GM18499 (cell line): ENCODE measurements at regions not wholly inside any gene's neighbourhood (a gene's known extent, or its start where the extent isn't known, plus 50 kb on each side); places are given as distances from the start of the nearest gene placed in this dataset.

ENCODE experiments used
- ATAC-seq: cut with Tn5 transposase; IDR thresholded peaks from one replicate; pipeline ENCODE4 v1.9.1; 2021; ENCODE audit warnings: moderate number of reproducible peaks; ENCODE audit not compliant: insufficient read depth, unreplicated experiment

DNA sequence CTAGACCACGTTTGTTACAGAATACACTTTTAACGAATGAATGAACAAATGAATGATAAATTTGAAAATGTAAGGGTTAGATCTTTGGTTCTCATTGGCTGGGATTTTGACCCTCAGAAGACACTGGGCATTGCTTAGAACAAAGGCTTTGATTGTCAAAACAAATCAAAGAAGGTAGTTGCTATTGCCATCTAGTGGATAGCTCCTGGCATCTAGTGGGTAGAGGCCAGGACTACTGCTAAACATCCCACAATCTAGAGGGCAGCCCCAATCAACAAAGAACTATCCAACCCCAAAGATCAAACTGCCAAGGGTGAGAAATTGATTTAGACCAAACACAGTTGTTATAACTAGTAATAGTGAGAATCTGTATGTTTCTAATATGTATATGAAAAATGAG, 552.3 kb downstream of the KCNJ3 start:
- ATAC-seq, result no peak

- no peak for ATAC-seq
Observed at GRCh38 chr2:155240176-155240575, 541.7 kb downstream of the KCNJ3 start.

GRCh38 chr2:155235710-155236109, 537.2 kb downstream of the KCNJ3 start:
- no peak for ATAC-seq

GRCh38 chr2:155223781-155224406, 525.4 kb downstream of the KCNJ3 start:
- no peak for ATAC-seq

DNA sequence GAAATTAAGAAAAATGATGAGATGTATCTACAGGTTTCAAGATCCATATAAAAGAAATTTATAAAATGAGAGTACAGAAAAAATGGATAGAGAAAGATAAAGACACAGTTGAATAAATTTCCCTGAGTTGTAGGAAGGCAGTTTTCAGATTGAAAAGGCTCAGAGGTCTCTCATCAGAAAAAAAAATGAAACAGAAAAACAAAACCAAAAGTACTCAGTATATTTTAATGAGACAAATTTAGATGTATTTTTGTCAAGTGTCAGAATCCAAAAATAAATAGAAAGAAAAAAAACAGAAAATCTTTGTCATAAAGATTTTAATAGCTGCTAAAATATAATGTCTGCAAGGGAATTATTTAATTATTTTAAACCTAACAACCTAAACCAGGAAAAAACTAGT, 520.5 kb downstream of the KCNJ3 start:
- ATAC-seq, result peak; percentile 71

DNA sequence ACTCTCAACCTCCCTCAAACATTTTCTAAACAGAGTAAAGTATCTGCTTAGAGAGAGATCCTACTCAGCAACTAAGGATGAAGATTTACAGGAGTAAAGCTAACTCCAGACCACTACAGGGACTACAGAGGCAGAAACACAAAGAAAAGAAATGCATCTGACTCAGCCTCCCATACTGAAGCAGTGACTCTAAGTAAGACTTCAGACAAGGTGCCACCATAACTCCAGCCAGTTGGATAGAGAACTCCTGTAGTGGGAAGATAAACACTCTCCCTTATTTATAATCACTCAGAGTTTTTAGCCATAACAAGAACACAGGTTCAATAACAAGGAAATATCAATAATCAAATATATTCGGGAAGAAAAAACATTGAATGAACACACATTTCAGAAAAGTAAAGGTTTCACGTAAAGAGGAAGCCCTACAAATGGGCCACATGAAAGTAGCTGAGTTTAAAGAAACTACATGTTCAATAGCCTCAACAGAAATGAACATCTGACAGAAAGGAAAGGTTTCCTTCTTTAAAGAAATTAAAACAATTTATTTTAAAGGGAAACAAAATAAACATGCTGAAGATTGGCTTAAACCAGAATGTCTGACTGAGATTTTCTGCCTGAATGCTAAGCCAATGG, 519.9 kb downstream of the KCNJ3 start:
- peak; percentile 19 for ATAC-seq

- ATAC-seq, result no peak
Observed at GRCh38 chr2:155215037-155215707, 516.7 kb downstream of the KCNJ3 start.

DNA sequence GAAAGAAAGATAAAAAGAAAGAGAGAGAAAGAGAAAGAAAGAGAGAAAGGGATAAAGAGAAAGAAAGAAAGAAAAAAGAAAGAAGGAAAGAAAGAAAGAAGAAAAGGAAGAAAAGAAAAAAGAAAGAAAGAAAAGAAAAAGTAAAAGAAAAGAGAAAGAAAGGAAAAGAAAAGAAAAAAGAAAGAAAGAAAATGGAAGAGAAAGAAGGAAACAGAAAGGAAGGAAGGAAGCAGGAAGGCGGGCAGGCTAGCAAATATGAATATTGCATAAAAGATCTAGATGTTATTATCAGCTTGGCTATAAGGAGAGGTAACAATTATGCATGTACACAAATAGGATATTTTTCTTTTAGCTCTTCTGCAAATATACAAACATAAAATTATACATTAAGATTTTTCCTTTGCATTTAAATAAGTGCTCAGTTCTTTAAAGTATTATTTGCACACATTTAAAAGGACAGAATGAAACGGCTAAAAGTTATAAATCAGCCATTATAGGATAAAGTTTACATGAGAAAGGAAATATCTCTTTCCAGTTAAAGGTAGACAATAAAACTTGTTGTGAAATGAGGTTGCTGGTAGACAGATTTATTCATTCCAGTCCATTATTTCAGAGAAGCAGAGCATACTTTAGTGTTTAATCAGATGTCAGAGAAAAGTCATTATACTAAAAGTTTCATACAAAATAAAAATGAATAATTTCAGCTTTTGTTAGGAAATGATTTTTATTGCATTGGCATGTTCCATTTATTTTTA, 511.4 kb downstream of the KCNJ3 start:
- no peak for ATAC-seq

DNA sequence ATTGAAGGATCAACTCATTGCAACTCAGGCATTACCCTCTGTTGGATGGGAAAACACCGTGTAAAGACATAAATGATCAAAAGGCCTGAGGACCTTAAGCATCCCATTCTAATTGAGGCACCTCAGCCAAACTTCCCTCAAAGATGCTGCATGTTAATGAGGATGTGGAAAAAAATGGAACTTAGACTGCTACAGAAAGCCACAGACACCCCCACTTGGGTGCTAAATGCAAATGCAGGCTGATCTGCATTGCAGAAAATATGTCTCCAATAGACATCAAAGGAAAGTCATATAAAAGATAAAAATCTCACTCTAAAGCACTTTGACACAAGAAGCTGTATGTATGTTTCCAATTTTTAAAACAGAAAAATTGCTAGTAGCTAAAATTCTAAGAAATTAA, 504.7 kb downstream of the KCNJ3 start:
- ATAC-seq, result no peak

- ATAC-seq, result no peak
Observed at GRCh38 chr2:155200753-155201152, 502.3 kb downstream of the KCNJ3 start.

DNA sequence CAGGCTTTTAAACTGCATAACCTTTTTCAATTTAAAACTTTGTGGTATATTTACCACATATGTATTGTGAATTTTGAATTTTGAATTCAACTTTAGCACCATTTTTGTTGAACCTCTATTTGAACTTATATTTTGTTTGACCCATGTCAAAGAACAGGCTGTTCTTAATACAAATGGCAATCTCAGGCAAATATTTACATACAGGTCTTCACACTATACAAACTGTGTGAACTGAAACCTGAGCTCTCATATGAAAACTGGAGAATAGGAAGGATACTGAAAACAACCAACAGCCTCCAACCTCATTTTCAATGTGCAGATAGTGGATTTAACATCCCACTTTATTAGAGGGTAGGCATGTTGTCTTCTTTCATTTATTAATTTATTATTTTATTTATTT, 491.8 kb downstream of the KCNJ3 start:
- ATAC-seq, result no peak

DNA sequence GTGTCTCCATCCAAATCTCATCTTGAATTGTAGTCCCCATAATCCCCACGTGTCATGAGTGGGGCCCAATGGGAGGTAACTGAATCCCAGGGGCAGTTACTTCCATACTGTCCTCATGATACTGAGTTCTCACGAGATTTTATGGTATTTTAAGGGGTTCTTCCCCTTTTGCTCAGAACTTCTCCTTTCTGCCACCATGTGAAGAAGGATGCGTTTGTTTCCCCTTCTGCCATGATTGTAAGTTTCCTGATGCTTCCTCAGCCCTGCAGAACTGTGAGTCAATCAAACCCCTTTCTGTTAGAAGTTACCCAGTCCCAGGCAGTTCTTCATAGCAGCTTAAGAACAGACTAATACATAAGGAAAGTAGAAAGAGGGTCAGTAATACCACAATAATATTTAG, 480.4 kb downstream of the KCNJ3 start:
- ATAC-seq, result no peak

DNA sequence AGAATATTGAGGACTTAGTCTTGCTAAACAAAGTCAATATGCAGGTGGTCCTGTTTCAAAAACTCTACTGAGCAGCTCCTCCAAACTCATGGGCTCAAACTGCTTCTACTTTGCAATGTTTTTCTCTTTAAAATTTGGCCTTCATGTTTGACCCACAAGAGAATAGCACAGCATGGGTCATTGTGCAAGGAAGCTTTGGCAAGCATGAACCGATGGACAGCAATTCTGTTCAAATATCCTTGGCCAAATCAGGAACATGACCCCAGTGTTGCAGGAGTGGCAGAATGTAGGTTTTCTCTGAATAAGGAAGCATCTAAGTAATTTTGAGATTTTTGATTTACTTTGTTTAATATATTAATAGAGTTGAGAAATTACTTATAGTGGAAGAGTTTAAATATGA, 477.9 kb downstream of the KCNJ3 start:
- ATAC-seq, result no peak

DNA sequence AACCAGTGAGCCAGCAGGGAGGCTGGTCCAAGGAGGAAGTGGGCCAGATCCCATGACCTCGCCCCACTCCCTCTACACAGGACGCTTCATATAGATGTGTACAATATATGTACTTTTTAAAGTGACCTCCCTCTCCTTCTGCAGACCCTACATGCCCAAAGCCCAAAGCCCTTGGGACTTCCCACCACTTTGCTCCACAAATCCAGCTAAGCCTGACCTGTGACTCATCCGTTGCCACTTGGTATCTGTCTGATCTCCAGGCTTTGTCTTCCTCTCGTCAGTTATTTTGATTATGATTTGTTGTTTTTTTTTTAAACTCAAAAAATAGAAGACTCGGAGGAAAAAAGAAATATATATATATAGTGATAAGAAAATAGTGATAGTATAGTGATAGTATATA, 470.8 kb downstream of the KCNJ3 start:
- ATAC-seq, result no peak

DNA sequence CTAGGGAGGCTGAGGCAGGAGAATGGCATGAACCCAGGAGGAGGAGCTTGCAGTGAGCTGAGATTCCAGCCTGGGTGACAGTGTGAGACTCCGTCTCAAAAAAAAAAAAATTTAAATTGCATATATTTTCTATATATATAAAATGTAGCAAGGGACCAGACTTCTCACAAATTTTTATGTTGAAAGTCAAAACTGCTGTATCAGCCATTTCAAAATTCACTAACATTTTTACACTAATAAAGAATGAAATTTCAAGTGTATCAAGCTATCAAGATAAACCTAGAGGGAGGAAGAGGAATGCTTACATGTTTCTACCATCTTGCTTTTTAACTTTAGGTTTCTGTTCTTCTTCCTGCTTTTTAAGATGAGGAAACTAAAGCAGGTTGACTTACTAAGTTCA, 464.0 kb downstream of the KCNJ3 start:
- no peak for ATAC-seq

- no peak for ATAC-seq
Observed at GRCh38 chr2:155161314-155161713, 462.8 kb downstream of the KCNJ3 start.

GRCh38 chr2:155157711-155158110, 459.2 kb downstream of the KCNJ3 start:
- ATAC-seq, result no peak

GRCh38 chr2:155157065-155157464, 458.6 kb downstream of the KCNJ3 start:
- ATAC-seq, result no peak

- no peak for ATAC-seq
Observed at GRCh38 chr2:155151945-155152344, 453.4 kb downstream of the KCNJ3 start.

GRCh38 chr2:155151472-155151871, 453.0 kb downstream of the KCNJ3 start:
- no peak for ATAC-seq

DNA sequence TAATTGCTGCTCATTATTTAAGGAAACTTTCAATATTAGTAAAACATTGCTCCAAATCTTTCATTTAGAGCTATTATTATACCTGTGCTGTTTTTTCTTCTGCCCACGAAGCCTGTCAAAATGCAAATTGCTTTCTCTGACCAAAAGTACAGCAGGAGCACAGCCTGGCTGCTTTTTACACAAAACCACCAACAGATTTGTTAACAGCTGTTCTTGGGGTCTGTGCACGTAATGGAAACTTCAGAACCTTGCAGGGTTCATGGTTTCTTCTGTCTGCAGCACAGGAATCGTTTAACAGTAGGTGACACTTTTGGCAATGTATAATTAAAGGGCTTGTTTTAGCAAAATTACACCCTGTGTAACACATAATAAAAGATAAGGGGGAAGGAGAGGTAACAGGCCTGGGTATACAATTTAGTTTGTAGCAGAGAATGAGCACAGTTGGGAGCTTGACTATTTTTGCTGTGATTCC, 447.3 kb downstream of the KCNJ3 start:
- ATAC-seq, result peak; percentile 97
